GM12878 (cell line): ENCODE measurements at regions not wholly inside any gene's neighbourhood (a gene's known extent, or its start where the extent isn't known, plus 50 kb on each side); places are given as distances from the start of the nearest gene placed in this dataset.

Experiments used
- ATAC-seq: fragments of 200-7000 bp; cut with Tn5 transposase; 3 replicates; pipeline ENCODE4 v1.9.1; 2020; ENCODE audit warnings: mild to moderate bottlenecking, moderate library complexity
- BruUV-seq: library from RNA; stranded (reverse); fragments of 400-500 nt; replicated peaks from 2 replicates; lab custom pipeline; 2021; lab: Mats Ljungman, UMichigan
- CTCF ChIA-PET: fragments of 300-600 bp; sonication (Branson Sonifier 250); formaldehyde crosslinking; extraction: SDS; loops from one replicate; lab custom pipeline; 2021; ENCODE audit warnings: inconsistent platforms; lab: Yijun Ruan, JAX
- POLR2A ChIA-PET: fragments of 350-600 bp; formaldehyde crosslinking; extraction: SDS; loops from one replicate; lab custom pipeline; 2021; ENCODE audit warnings: inconsistent platforms; lab: Charles Lee
- RAD21 ChIA-PET: fragments of 300-600 bp; sonication (Branson Sonifier 250); formaldehyde crosslinking; loops from one replicate; lab custom pipeline; 2023; ENCODE audit warnings: antibody characterized with exemption; ENCODE audit not compliant: unreplicated experiment; lab: Charles Lee
- SMC1A ChIA-PET: fragments of 300-600 bp; sonication (Branson Sonifier 250); formaldehyde crosslinking; loops from one replicate; lab custom pipeline; 2023; ENCODE audit not compliant: unreplicated experiment, uncharacterized antibody; lab: Charles Lee
- DNase-seq: peaks from one replicate; pipeline ENCODE4 v3.0.0-alpha.2; 2011; ENCODE audit warnings: low read depth, low spot score
- FAIRE-seq: peaks from 3 replicates; lab custom pipeline; 2011; peaks lifted over from hg19 to GRCh38; lab: Jason Lieb, UNC
- H2AFZ ChIP-seq: 2 replicates; pipeline ENCODE4 v1.6.0; 2011; ENCODE audit warnings: low read depth, low read length, control low read depth; ENCODE audit not compliant: control insufficient read depth
- H3K27ac ChIP-seq: 2 replicates; pipeline ENCODE4 v1.5.1; 2011; ENCODE audit warnings: control low read depth; ENCODE audit not compliant: control insufficient read depth, insufficient read depth
- H3K27me3 ChIP-seq, 2 experiments: replicated peaks in 1 of 2; 2 replicates each; pipeline versions ENCODE4 v1.6.0 to v1.6.1; 2011; ENCODE audit warnings: low read length in 1 of 2; ENCODE audit not compliant: control insufficient read depth in 2 of 2, insufficient read depth in 2 of 2
- H3K36me3 ChIP-seq, 2 experiments: 2 replicates each; pipeline ENCODE4 v1.5.1; 2011; ENCODE audit warnings: low read length in 1 of 2; ENCODE audit not compliant: control insufficient read depth in 2 of 2, insufficient read depth in 2 of 2
- H3K4me1 ChIP-seq: 2 replicates; pipeline ENCODE4 v1.6.1; 2011; ENCODE audit warnings: mild to moderate bottlenecking, low read length, moderate library complexity, mixed read lengths; ENCODE audit not compliant: control insufficient read depth, insufficient read depth
- H3K4me2 ChIP-seq: 2 replicates; pipeline ENCODE4 v1.6.0; 2011; ENCODE audit warnings: control low read depth; ENCODE audit not compliant: control insufficient read depth, insufficient read depth
- H3K4me3 ChIP-seq: fragments of 200-600 bp; sonication (generic); 2 replicates; pipeline ENCODE4 v1.5.1; 2016
- H3K79me2 ChIP-seq: 2 replicates; pipeline ENCODE4 v1.6.0; 2011; ENCODE audit warnings: low read length; ENCODE audit not compliant: control insufficient read depth, insufficient read depth
- H3K9ac ChIP-seq: 2 replicates; pipeline ENCODE4 v1.8.0; 2011; ENCODE audit warnings: low read length, control low read depth, mixed read lengths; ENCODE audit not compliant: control insufficient read depth, insufficient read depth
- H3K9me3 ChIP-seq: replicated peaks from 3 replicates; pipeline ENCODE4 v1.5.1; 2011; ENCODE audit warnings: mild to moderate bottlenecking, low read length; ENCODE audit not compliant: control insufficient read depth, insufficient read depth
- H4K20me1 ChIP-seq: 2 replicates; pipeline ENCODE4 v1.6.0; 2011; ENCODE audit not compliant: control insufficient read depth, insufficient read depth
- BCLAF1 ChIP-seq: fragments of 450-650 bp; IDR thresholded peaks from 2 replicates; pipeline ENCODE4 v1.6.1; 2017; ENCODE audit warnings: antibody characterized with exemption, mild to moderate bottlenecking, moderate library complexity
- EED ChIP-seq: sonication (generic); IDR thresholded peaks from 2 replicates; pipeline ENCODE4 v1.6.1; 2016; ENCODE audit warnings: antibody characterized with exemption, low read depth
- ESRRA ChIP-seq: IDR thresholded peaks from 2 replicates; pipeline ENCODE4 v1.6.1; 2012; ENCODE audit warnings: mild to moderate bottlenecking, low read length, improper control_type of control experiment
- FOXK2 ChIP-seq: fragments of 450-650 bp; IDR thresholded peaks from 2 replicates; pipeline ENCODE4 v1.6.1; 2017; ENCODE audit warnings: mild to moderate bottlenecking, moderate library complexity
- HDAC2 ChIP-seq: fragments of 200-600 bp; sonication (generic); IDR thresholded peaks from 2 replicates; pipeline ENCODE4 v1.6.1; 2017
- HDGF ChIP-seq: fragments of 450-650 bp; IDR thresholded peaks from 2 replicates; pipeline ENCODE4 v1.6.1; 2016; ENCODE audit warnings: antibody characterized with exemption
- NR2C2 ChIP-seq: IDR thresholded peaks from 2 replicates; pipeline ENCODE4 v1.6.1; 2011; ENCODE audit warnings: borderline replicate concordance, low read depth; ENCODE audit not compliant: control insufficient read depth, insufficient read length
- PAX5 ChIP-seq: IDR thresholded peaks from 2 replicates; pipeline ENCODE4 v1.6.1; 2011; ENCODE audit warnings: low read depth, low read length, borderline replicate concordance
- SUZ12 ChIP-seq: fragments of 200-600 bp; sonication (generic); IDR thresholded peaks from one replicate; pipeline ENCODE4 v1.6.1; 2018; ENCODE audit warnings: antibody characterized with exemption, mild to moderate bottlenecking; ENCODE audit not compliant: unreplicated experiment
- ZBED1 ChIP-seq: IDR thresholded peaks from 2 replicates; pipeline ENCODE4 v1.6.1; 2016; ENCODE audit warnings: borderline replicate concordance
- WGBS: methylation state at CpG from one replicate; pipeline ENCODE4 v1.1.6; 2016; ENCODE audit warnings: low lambda C conversion rate; ENCODE audit not compliant: insufficient replicate concordance, insufficient coverage; ENCODE audit errors: missing lambda C conversion rate; 5-methylcytosine and 5-hydroxymethylcytosine counted together
- in situ Hi-C: fragments of 300-500 bp; cut with MboI; formaldehyde crosslinking; loops from 9 replicates; pipeline ENCODE4 v1.14.3; 2018; ENCODE audit warnings: mixed read lengths
- intact Hi-C: fragments of 100-400 bp; cut with micrococcal nuclease; formaldehyde crosslinking; loops from one replicate; pipeline ENCODE4 v1.14.2; 2022; ENCODE audit not compliant: unreplicated experiment
- TF ChIP-seq, protein P1 (sequence below): fragments of 450-650 bp; IDR thresholded peaks from 2 replicates; pipeline ENCODE4 v1.6.1; 2014; ENCODE audit warnings: mild to moderate bottlenecking

- no peaks in the 10 kb centered on the region for H3K79me2 ChIP-seq
- no peaks in the 10 kb centered on the region for H3K36me3 ChIP-seq
- no peak for TF ChIP-seq FOXK2
- TF ChIP-seq SUZ12, result no peak
- TF ChIP-seq HDGF, result no peak
- TF ChIP-seq HDAC2, result no peak
- no peak for TF ChIP-seq BCLAF1
- TF ChIP-seq ESRRA, result no peak
- TF ChIP-seq EED, result no peak
- TF ChIP-seq, protein P1, sequence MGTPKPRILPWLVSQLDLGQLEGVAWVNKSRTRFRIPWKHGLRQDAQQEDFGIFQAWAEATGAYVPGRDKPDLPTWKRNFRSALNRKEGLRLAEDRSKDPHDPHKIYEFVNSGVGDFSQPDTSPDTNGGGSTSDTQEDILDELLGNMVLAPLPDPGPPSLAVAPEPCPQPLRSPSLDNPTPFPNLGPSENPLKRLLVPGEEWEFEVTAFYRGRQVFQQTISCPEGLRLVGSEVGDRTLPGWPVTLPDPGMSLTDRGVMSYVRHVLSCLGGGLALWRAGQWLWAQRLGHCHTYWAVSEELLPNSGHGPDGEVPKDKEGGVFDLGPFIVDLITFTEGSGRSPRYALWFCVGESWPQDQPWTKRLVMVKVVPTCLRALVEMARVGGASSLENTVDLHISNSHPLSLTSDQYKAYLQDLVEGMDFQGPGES, result no peak
- TF ChIP-seq NR2C2, result no peak
- no peak for TF ChIP-seq PAX5
- no peak for TF ChIP-seq ZBED1
- ChIA-PET SMC1A (no interaction called here), RAD21 (no interaction called here), CTCF (no interaction called here), POLR2A (no interaction called here)
- in situ Hi-C loops (no loop called here), intact Hi-C loops (no loop called here)
- no TSS peak for BruUV-seq
- no peaks in the 10 kb centered on the region for H3K27me3 ChIP-seq
- H3K9ac ChIP-seq, result no peak overlapping the region
- H3K4me3 ChIP-seq, result no peak overlapping the region
- FAIRE-seq (no peak), DNase-seq (no peak), ATAC-seq (no peak)
- H3K4me1 ChIP-seq, result no peaks in the 10 kb centered on the region
- H4K20me1 ChIP-seq, result no peaks in the 10 kb centered on the region
- H3K27ac ChIP-seq, result no peak overlapping the region
- no peaks in the 10 kb centered on the region for H3K9me3 ChIP-seq
- H2AFZ ChIP-seq, result no peak overlapping the region
- H3K4me2 ChIP-seq, result no peak overlapping the region
- 93% methylated on average over 1 of the region's 1 CpG for WGBS
Observed at GRCh38 chr5:104540448-104540847, 977.9 kb upstream of the NUDT12 start.
